NOMO-1 treated with dmso at 0.1 percent for 144 hours (cell line): ENCODE measurements at regions not wholly inside any gene's neighbourhood (a gene's known extent, or its start where the extent isn't known, plus 50 kb on each side); places are given as distances from the start of the nearest gene placed in this dataset.

Source experiments
- DNase-seq: peaks from one replicate; lab custom pipeline; 2025; ENCODE audit not compliant: unreplicated experiment; lab: John Stamatoyannopoulos, UW

DNA sequence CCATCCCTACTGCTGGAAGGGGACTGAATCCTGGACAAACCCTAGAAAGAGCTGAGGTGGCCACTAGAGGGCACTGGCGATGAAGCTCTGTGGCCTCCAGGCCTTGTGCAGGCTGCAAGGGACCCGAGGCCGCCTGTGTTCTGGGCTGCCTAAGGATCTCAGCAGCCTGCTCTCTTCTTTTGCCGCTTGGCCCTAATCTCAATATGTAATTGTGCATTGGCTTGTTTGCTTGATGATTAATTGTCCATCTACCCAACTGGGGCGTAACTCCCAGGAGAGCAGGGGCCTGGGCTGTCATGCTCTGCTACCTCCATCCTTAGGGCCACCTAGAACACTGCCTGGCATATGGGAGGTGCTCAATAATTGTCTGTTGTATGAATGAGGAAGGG lies 73.8 kb downstream of the SYNE3 start:
- DNase-seq: peak; percentile 24

DNA sequence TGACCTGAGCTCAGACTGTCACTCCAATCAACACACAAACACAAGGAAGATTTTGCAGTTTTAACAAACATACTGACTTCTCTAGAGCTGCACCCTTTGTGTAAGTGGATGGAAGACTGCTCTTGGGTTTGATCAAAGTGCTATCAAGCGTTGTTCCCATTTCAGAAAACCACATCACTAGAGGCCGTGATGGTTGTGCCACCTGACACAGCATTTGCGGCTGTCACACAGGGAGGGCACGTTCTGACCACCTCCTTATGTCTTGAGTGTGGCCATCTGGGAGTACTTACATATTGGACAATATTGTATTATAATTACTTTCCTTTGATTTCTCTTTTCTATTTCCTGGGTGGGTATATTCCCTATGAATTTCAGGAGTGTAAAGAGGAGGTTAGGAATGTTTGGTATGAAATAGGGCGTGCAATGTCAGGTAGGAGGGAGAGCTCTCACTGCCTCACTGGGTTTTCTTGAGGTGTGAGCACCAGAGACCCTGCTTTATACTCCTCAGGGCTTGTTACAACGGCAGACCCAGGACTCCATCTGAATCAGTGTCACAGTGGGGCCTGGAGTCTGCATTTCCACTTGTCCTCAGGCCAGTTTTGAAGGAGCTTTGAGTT lies 74.3 kb downstream of the SYNE3 start:
- no peak for DNase-seq

DNA sequence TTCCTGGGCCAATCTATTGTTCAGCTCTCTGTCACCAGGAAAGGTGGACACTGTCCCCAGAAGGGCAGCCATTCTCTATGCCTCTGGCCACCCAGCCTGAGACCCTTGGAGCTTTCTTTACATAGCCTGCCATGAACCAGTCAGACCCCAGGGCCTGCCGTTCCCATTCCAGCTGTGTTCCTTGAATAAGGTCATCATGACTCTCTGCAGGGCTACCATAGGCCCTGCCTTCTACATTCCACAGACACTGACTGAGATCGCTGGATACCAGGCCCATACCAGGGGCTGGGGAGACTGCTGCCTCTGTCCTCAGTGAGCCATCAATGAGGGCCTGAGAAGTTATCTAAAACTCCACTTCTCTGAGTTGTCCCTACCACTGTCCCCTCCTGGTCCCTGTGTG lies 75.5 kb downstream of the SYNE3 start:
- DNase-seq: no peak

DNA sequence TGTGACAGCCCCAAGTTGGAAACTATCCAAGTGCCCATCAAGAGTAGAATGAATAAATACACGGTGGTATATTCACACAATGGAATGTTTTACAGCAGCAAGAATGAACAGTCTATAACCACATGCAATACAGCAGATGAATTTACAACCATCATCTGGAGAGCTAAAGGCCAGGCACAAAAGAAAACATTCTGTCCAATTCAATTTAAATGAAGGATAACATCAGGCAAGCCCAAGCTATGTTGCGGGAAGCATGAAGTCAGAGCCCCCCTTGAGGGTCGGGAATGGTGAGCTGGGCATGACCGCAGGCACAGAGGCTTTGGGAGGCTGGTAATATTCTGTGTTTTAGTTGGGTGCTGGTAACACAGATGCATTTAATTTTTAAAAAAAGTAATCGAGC lies 76.0 kb downstream of the SYNE3 start:
- no peak for DNase-seq

DNA sequence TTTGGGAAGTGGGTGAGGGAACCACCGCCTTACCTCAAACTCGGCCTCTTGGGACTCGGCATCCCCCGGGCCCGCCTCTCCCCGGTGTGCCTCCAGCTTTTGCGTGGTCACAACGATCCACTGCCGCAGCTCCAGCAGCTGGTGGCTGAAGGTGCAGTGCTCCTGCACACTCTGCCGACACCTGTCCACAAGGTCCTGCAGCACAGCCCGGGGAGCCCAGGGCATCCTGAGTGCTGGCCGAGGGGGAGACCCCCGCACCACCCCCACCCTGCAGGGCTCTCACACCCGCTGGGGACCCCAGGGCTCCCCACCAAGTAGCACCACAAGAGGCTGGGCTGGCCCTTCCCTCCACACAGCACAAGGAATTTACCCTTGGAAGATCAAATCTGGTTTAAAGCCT lies 76.6 kb downstream of the SYNE3 start:
- no peak for DNase-seq

DNA sequence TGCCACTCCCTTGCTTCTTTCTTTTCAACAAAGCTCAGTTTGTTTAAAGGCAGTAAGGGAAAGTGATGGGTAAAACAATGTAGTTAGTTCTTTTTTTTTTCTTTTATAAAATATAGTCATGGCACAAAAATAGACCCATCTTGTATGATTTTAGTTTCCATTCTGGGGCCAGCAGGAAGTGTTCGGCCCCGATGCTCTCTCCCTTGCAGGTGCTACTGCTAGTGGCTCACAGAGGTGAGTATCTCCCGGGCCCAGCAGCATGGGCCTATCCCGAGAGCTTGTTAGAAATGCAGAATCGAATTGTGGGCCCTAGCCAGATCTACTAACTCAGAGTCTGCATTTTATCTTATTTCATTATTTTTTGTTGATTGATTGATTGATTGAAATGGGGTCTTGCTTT lies 78.7 kb downstream of the SYNE3 start:
- no peak for DNase-seq

DNA sequence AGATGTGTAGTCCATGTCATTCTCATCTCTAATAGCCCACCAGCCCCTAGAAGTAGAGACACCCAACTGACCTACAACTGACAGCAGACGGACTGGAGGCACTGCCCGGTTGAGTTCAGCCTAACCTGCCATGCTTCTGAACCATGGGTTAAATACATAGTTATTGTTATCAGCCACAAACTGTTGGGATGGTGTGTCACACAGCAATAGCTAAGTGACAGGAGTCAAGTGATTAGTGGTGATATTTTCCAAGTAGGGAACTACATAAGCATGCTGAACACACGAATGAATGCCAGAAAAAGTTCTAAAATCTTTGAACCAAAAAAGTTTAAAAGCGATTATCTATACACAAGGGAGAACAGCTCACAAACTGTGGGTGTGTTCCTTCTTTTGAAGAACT lies 80.1 kb downstream of the SYNE3 start:
- DNase-seq: no peak

DNA sequence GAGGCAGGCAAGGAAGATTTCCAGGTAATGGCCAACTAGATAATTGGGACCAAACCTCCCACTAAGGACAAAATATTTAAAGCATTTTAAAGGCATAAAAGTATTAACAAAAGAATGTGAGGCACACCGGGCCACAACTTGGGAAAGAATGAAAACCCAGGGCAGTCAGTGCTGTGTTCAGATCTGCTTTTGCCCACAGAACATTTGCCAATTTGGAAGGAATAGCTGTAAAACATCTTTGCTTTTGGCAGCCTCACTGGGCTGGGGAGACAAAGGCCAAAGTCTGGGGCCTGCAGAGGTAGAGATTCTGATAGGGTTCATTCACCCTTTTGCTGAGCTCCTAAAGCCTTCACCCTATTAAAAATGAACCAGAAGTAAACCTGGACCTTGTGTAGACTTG lies 82.3 kb downstream of the SYNE3 start:
- DNase-seq: no peak

DNA sequence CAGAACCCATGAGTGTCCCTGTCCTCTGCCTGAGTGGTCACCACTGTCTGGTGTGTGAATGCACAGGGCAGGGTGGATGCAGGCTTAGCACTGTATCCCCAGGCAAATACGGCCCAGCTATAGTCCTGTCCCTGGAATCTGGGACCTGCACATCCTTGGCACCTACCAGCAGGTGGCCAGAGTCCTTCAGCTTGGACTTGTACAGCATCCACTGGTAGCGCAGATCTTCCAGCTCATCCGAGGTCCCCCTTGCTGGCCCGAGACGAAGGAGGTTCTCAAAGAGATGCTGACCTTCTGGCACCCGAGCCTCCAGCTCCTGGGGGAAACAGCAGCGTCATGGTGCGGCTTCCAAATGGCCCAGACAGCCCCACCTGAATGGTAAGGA lies 83.4 kb downstream of the SYNE3 start:
- no peak for DNase-seq

DNA sequence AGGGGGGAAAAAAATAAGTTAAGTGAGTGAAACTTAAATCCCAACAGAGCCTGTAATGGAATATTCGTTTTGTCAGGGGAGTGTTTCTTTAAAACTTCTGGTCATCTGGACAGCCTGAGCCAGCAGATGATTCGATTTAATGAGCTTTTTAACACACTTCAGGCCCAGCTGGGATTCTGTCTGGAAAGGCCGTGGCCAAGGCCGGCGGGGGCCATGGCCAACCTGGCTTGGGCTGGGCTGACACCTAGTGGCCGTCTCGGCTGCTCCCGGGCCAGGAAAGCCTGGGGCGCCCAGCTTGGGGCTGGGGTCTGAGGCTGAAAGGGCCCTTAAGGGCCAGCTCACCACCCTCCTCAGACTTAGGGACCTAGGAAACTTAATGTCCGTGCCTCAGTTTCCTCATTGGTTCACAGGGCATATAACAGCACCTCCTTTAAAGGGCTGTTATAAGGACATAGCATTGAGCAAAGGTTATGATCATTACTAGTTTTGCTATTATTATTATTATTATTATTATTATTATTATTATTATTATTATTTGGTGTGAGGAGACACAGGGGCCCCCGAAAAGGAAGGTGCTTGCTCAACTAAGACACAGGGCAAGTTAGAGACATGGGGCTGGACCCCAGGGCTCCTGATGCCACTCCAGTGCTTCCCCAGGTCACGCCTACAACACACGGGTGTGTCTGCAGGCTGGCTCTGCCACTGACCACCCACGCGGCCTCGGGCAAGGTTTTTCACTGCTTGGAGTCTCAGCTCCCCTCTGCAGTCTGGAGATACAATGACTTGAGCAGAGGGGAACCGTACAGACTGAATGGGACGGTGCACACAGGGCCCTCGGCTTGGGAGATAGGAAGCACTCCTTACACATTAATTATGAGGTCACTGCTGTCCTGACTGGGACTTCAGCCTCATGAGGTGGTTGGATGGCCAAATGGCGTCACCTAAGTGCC lies 84.0 kb downstream of the SYNE3 start:
- DNase-seq: no peak

DNA sequence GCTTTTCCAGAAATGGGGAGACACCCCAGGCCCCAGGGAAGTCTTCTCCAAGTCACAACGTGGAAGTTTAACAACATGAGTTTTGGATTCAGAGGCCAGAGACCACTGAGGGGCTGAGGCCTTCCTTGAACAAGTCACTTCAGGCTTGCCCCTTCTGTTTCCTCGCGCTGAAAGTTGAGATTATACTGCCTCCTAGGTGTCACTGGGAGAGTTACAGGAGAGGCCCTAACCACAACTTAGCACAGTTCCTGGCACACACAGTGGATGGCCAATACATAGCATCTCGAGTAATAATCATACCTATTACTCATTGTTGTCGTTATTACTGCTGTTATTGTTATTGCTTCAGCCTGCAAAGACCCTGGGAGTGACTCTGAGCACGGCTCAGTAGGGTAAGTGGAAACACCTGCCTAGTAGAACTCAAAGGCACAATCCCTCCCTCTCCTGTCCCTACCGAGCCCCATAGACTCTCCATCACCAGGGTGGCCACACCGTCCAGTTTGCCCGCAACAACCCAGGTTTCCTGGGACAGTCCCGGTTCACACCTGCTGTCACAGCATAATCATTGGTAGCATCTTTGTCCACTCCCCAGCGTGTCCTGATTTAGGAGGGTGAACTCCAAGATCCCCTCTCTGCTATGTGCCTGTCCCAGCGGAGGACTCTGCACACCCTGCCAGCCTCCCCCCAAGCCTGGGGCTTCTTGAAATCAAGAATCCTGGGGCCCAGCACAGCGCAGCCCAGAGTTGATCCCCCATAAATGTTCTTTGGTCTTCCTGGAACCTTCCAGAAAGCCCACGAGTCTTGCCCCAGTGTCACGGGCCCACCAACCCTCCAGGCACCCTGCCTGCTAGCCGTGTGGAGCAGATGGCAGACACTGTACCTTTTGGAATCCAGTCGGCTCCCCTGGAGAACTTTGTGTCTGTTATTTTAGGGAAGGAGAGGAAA lies 85.0 kb downstream of the SYNE3 start:
- DNase-seq: no peak

DNA sequence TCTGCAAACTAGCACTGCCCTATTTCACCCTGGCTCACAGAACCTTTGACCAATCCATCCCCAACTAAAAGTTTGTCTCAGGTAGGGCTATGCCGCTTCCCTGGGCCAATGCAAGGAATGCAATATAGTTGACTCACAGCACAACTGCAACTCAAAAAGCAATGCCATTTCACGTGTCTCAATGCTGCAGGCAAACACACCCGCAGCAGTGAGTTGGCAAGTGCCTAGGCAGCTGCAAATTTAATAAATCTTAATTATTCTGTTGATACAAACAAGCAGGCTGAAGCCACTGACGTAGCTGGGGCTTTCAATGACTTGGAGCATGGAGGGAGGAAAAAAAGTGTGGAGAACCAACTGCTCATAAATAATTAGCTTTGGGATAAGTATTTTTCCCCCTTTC lies 87.9 kb downstream of the SYNE3 start:
- no peak for DNase-seq

DNA sequence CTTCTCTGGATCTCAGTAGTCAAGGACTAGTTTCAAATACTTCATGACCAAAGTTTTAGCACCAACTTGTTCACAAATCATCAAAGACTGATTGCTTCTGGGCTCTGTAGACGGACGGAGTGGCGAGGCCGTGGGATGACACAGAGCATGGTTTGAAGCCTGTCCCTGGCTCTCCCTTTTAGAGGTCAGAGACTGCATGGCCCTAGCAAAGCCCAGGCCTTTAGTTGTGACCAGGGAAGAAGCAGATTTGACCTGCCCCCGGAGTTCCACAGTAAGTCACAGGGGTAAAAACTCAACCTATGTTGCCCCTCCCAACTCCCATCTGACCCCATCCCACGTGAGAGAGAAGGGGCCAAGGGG lies 90.4 kb downstream of the SYNE3 start:
- DNase-seq: no peak

DNA sequence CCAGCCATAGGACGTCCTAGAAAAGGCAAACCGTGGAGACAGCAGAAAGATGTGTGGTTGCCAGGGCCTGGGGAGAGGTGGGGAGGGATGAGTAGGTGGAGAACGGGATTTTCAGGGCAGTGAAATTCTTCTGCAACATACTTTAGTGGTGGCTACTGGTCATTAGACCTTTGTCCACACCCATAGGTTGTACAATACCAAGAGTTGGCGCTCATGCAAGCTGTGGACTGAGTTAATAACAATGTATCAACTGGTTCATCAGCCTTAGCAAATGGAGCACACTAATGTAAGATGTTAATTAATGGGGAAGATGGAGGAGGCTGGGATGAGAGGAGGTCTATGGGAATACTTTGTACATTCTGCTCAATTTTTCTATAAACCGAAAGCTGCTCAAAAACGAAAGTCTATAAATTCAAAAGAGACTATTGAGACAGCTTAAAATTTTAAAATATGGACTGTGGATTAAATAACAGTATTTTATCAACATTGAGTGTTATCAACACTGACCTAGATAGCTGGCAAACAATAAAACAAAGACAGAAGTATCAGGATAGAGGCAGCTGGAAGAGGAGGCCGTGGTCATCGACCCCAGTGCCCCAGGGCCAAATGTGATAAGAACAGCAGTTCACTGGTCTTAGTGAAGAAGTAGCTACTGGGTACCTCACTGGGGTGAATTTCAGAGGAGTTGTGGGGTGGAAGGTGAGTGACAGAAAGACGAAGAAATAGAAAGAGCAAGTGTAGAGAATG lies 90.9 kb downstream of the SYNE3 start:
- no peak for DNase-seq

DNA sequence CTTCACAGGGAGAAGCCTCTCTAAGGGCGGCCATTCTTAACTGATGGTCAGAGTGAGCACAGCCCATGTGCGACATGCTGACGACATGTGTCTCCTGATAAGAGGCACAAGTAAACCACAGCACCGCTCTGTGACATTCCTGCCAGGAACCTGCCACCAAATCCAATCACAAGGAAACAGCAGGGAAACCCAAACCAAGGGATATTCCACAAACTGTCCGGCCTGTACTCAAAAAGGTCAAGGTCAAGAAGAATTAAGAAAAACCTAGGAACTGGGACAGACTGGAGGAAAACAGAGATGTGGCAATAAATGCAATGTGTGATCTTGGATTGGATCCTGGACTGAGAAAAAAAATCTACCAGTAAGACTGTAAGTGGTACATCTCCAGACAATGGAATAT lies 91.9 kb downstream of the SYNE3 start:
- no peak for DNase-seq

DNA sequence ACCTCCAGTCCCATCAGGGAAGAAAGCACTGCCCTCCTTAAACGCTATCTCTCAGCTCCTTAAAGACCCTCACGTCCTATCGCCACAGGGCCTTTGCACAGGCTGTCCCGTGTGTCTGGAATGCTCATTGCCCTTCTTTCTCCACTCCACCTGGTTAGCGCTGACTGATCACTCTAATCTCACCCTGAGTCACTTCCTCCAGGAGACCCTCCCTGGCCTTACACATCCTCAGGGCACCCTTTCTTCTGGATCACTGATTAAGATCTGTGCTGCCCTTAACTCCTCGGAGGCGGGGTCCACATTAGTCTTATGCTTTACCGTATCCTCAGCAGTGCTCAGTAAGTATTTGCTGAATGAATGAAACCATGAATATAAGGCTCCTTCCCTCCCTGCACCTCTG lies 94.7 kb downstream of the SYNE3 start:
- no peak for DNase-seq

DNA sequence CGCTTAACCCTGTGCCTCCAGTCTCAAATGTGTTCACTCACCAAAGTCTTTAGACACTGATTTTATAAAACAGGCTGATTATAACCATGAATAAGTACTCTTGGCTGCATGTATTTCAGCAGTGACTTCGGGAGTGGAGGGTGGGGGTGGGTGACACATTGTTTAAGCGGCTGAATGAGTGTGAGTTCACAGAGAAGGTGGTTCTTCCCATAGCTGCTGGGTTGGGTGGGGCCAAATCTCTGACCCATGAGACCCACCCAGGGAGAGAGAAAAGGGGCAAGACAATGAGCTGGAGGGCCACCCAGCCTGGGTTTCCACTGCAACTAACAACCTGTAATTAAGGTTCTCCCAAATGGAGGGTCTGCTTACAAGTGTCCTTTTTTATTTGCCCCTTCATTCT lies 96.4 kb downstream of the SYNE3 start:
- DNase-seq: no peak

DNA sequence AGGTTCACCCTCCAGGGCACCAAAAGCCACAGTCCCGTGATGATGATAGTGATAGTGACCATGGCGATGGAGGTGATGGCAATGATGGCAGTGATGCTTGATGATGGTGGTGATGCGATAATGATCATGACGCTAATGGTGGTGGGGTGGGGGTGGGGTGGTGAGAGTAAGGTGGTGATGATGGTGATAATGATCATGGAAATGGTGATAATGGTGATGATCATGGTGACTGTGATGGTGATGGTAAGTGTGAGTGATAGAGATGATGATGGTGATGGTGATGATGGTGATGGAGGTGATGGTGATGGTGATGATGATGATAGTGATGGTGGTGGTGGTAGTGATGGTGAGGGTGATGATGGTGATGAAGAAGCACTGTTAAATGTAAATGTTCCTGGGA lies 96.9 kb downstream of the SYNE3 start:
- DNase-seq: no peak

DNA sequence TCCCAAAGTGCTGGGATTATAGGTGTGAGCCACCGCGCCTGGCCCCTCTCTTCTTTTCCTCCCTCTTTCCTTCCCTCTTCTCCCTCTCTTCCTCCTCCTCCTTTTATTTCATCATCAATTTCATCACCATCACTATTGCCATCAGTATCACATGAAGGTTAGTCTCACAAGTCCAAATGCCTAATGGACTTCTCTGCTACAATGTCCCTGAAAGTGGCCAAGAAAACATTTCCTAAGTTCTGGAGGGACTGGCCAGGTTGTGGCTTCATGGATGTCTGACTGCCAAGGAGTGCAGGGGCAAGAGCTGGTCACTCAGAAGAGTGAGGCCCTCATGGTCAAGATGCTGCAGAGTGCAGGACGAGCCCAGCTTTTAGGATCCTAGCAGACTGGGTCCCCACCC lies 97.6 kb downstream of the SYNE3 start:
- DNase-seq: no peak

DNA sequence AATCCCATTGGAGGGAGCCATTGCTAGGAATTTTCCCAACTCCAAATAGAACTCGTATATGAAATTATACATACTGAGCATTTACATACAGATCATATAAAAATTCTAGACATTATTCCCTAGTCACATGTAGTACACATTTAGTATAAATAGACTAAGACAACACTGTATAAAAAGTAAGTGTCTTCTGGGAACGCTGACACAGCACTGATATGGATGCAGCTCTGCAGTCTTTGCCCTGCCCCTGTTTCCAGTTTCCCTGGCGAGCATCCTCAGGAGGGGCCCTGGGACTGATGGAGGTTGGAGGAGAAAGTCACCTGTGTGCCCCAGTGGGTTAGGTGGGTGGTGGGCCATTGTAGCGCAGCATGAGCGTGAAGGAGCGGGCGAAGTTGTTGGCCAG lies 97.8 kb upstream of the CLMN start:
- no peak for DNase-seq

DNA sequence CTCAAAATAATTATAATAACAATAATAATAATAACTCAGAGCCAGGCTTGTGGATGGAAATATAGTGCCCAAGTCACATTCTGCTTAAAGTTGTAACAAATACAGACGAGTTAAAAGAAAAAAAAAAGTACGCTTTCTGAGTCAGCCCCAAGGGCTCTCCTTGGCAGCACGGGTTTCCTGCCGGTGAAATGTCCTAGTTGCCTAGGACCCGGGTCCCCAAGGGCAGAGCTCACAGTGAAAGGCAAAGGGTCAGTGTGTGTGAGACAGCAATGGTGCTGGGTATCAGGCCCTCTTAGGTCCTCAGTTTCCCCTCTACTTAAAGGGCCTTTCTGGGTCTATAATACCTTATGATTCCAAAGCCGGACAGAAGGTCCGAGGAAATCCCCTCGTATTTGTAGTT lies 96.3 kb upstream of the CLMN start:
- DNase-seq: no peak
